H54 (cell line): ENCODE measurements at regions not wholly inside any gene's neighbourhood (a gene's known extent, or its start where the extent isn't known, plus 50 kb on each side); places are given as distances from the start of the nearest gene placed in this dataset.

Source experiments
- DNase-seq: peaks from one replicate; pipeline ENCODE4 v3.0.0; 2011; ENCODE audit warnings: low spot score, mixed read lengths; ENCODE audit not compliant: insufficient read length
- FAIRE-seq: peaks from 3 replicates; lab custom pipeline; 2011; peaks lifted over from hg19 to GRCh38; lab: Jason Lieb, UNC
- POLR2A ChIP-seq: IDR thresholded peaks from 2 replicates; pipeline ENCODE4 v1.6.1; 2011; ENCODE audit warnings: low read depth, mild to moderate bottlenecking, low read length

GRCh38 chr5:88113429-88113828, 155.2 kb downstream of the TMEM161B start:
- no peak for DNase-seq
- TF ChIP-seq POLR2A: no peak
- FAIRE-seq: no peak

GRCh38 chr5:88109818-88110217, 158.8 kb downstream of the TMEM161B start:
- no peak for TF ChIP-seq POLR2A
- DNase-seq (no peak), FAIRE-seq (no peak)

DNA sequence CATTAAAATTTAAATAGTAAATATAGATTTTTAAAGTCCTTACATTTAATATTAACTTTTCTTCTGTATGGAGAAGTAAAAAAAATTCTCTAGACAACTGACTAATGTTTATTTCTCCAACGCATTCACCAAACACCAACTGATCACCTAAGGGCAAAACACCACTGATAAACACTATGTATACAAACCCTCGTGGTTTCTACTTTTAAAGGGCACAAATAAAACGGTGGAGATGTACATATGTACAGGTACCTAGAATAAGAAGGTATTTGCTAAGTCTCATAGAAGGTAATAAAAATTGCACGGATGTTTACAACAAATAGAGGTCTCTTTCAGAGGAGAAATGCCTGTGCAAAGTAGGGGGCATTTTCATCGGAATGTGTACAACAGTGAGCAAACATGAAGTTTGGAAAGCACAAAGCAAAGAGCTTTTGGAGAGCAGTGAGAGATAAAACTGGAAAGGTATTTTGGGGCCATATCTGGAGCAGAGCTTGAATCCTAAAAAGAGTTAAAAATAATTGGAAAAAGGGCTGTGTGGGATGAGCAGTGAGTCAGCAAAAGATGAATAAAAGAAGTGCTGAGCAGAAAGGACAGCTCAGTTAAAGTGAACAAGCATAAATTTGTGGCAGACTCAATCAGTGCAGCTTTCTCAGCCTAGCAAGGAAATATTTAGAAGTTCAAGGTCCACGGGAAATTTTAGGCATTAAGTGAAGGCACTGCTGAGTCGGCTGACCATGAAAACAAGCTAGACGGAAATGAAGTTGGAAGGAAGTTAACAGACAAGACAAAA, 160.0 kb downstream of the TMEM161B start:
- no peak for TF ChIP-seq POLR2A
- DNase-seq (no peak), FAIRE-seq (no peak)

DNA sequence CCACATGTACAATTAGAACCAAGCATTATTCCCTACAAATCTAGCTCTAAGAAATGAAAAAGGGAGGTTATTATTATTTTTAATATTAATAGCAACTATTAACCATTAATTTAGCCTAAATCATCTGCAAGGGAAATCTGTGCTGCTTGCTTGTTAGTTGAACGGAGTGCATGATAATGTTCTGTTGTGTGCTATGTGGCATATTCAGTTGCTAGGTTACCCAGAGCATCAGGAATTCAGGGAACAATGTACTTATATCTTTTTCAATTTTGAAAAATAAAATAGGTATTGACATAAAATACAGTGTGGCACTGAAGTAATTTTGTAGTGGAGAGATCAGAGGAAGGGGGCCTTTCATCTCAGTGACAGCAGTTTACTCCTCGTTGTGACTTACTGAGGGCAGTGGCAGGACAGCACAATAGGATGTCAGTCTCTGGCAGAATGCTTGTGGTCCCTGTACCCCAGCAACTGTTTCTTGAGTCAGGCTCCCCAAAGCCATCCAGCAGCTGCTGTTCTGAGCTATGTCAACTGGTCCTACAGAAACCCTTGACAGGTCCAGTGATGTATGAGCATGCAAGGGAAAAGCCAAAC, 173.6 kb downstream of the TMEM161B start:
- TF ChIP-seq POLR2A: no peak
- DNase-seq (no peak), FAIRE-seq (no peak)

GRCh38 chr5:88094403-88094802, 174.2 kb downstream of the TMEM161B start:
- DNase-seq: no peak
- no peak for FAIRE-seq
- TF ChIP-seq POLR2A: no peak

- no peak for TF ChIP-seq POLR2A
- DNase-seq: no peak
- FAIRE-seq: no peak
Measured at GRCh38 chr5:88093765-88094164, 174.9 kb downstream of the TMEM161B start.

DNA sequence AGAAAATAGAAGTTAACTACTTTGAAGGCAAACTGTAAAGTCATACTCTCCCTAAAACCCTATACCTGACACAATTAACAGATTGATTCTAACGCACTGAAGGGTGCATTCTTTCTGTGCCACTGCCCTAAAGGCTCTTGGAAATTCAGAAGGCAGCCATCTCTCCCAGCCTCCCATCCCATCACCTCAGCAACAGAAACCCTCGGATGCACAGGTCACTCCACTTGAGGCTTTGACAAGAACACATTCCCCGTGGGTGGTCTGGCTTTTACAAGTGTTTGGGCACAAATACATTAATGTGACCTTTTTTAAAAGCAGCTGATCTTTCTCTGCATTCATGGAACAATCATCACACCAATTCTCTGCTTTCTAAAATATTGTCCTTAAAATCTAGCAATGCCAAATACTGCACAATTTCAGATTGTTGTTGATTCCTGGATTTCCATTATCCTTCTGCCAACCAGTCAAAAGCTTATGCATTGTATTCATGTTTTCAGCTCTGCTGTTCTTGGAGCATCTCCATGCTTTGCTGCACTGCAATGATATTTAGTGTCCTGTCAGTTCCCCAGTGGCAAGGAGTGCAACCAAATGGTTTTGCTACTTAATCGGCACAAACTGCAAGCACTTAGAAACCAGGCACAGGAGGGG, 175.6 kb downstream of the TMEM161B start:
- no peak for TF ChIP-seq POLR2A
- FAIRE-seq: no peak
- no peak for DNase-seq

- FAIRE-seq (no peak), DNase-seq (no peak)
- no peak for TF ChIP-seq POLR2A
Measured at GRCh38 chr5:88092358-88092757, 176.3 kb downstream of the TMEM161B start.

DNA sequence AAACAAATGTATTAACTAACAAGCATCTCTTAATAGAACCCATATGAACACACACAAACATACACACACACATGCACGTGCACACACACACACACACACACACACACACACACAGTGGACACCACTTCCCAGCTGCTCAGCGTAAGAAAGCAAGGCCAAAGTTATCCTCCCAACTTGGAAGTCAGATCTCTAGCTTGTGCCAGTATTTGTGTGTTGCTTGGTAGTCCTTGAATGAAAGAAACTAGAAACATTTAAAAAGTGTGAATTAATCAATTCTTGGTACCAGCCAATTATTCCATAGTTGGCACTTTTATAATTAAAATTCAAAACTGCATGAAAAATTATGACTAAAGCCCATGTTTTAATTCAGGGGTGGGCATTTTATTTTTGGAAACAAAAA, 178.1 kb downstream of the TMEM161B start:
- no peak for DNase-seq
- TF ChIP-seq POLR2A: no peak
- FAIRE-seq: no peak

DNA sequence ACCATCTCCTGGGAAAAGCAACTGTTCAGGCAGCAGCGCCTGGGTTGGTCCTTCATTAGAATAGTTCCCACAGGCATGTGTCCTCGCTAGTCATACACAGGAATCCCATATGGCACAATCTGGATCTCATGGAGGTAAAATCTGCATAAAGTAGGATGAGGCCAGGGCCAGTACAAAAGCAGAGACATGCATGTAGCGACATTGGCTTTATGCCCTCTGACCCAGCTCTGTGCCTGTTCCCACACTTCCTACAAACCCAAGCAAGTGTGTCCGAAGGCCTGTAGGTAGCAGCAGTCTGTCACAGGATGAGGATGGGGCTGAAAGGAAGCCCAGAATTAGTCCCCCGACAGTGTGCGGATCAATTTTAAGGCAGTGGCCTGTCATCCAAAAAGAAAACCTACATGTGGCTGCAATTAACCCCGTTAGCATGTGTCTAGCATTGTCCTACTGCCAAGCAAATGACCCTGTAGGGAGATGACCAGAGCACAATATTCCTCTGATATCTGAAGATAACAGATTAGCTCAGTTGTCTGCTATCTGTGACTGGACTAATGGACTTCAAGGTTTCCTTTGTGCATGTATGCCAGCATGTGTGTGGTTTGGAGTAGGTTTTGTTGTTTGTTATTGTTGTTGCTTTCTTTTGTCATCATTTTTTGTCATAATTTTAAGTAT, 178.8 kb downstream of the TMEM161B start:
- FAIRE-seq (no peak), DNase-seq (no peak)
- TF ChIP-seq POLR2A: no peak

GRCh38 chr5:88085462-88085861, 183.2 kb downstream of the TMEM161B start:
- no peak for TF ChIP-seq POLR2A
- FAIRE-seq: no peak

GRCh38 chr5:88081877-88082276, 186.8 kb downstream of the TMEM161B start:
- FAIRE-seq (no peak), DNase-seq (no peak)
- TF ChIP-seq POLR2A: no peak

More at GRCh38 chr5:88085462-88085861, 183.2 kb downstream of the TMEM161B start:
- no peak for DNase-seq

DNA sequence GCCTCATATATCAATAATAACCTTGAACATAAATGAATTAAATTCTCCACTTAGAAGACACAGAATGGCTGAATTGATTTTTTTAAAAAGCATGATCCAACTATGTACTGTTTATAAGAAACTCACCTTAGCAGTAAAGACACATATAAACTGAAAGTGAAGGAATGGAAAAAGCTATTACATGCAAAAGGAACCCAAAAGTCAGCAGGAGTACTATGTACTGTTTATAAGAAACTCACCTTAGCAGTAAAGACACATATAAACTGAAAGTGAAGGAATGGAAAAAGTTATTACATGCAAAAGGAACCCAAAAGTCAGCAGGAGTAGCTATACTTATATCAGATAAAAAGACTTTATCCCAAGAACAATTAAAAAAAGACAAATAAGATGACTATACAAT, 204.8 kb downstream of the TMEM161B start:
- DNase-seq: no peak
- FAIRE-seq: no peak
- no peak for TF ChIP-seq POLR2A

DNA sequence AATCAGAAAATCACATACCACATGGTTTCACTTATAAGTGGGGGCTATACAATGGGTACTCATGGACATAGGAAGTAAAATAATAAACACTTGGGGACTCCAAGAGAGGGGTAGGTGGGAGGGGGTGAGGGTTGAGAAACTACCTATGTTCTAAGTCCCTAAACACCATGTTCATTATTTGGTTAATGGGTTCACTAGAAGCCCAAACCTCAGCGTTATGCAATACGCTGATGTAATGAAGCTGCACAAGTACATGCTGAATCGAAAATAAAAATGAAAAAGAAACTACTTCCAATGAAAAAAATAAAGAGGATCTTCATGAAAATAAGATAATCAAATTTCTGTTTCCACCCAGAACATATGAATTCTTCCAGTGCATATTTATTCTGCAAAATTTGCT, 208.5 kb downstream of the TMEM161B start:
- no peak for TF ChIP-seq POLR2A
- FAIRE-seq (no peak), DNase-seq (no peak)
